Endodermal cell (in vitro differentiated cells): ENCODE measurements at regions not wholly inside any gene's neighbourhood (a gene's known extent, or its start where the extent isn't known, plus 50 kb on each side); places are given as distances from the start of the nearest gene placed in this dataset.

Experiments used
- DNase-seq: peaks from one replicate; pipeline ENCODE4 v3.0.0-alpha.2; 2017
- H3K27ac ChIP-seq: 2 replicates; pipeline ENCODE4 v1.5.1; 2013; ENCODE audit warnings: mild to moderate bottlenecking, low read depth, low read length, moderate library complexity
- H3K27me3 ChIP-seq: 2 replicates; pipeline ENCODE4 v1.6.1; 2013; ENCODE audit warnings: mild to moderate bottlenecking, low read length, moderate library complexity; ENCODE audit not compliant: insufficient read depth, control insufficient read depth, poor library complexity, severe bottlenecking
- H3K36me3 ChIP-seq: 2 replicates; pipeline ENCODE4 v1.7.0; 2013; ENCODE audit warnings: mild to moderate bottlenecking, low read length, moderate library complexity; ENCODE audit not compliant: control insufficient read depth, insufficient read depth
- H3K4me1 ChIP-seq: one replicate; pipeline ENCODE4 v1.7.0; 2013; ENCODE audit warnings: low read length; ENCODE audit not compliant: control insufficient read depth, insufficient read depth
- H3K4me3 ChIP-seq: 2 replicates; pipeline ENCODE4 v1.5.1; 2013; ENCODE audit warnings: mild to moderate bottlenecking, low read length, moderate library complexity
- H3K9ac ChIP-seq: 2 replicates; pipeline ENCODE4 v1.6.1; 2013; ENCODE audit warnings: mild to moderate bottlenecking, low read length, moderate library complexity; ENCODE audit not compliant: poor library complexity, severe bottlenecking; ENCODE audit errors: extremely low read depth
- H3K9me3 ChIP-seq: 2 replicates; pipeline ENCODE4 v1.6.1; 2013; ENCODE audit warnings: mild to moderate bottlenecking, low read length, moderate library complexity; ENCODE audit not compliant: control insufficient read depth
- H3K27ac Mint-ChIP-seq: 2 replicates; pipeline ENCODE4 v1.8.0; 2020; ENCODE audit warnings: mixed read lengths
- H3K27me3 Mint-ChIP-seq: 2 replicates; pipeline ENCODE4 v1.8.0; 2021; ENCODE audit warnings: mild to moderate bottlenecking, mixed read lengths; ENCODE audit not compliant: insufficient read depth
- H3K36me3 Mint-ChIP-seq: 2 replicates; pipeline ENCODE4 v1.8.0; 2020; ENCODE audit warnings: low read depth, mixed read lengths
- H3K4me1 Mint-ChIP-seq: 2 replicates; pipeline ENCODE4 v1.8.0; 2020; ENCODE audit warnings: mixed read lengths
- H3K4me3 Mint-ChIP-seq: 2 replicates; pipeline ENCODE4 v1.8.0; 2020; ENCODE audit warnings: mild to moderate bottlenecking, moderate library complexity, mixed read lengths
- H3K9me3 Mint-ChIP-seq: 2 replicates; pipeline ENCODE4 v1.8.0; 2020; ENCODE audit warnings: mild to moderate bottlenecking, mixed read lengths
- CTCF ChIP-seq: fragments of 200-600 bp; sonication (generic); conservative IDR thresholded peaks from 2 replicates; pipeline ENCODE4 v1.5.0; 2021; ENCODE audit warnings: antibody characterized with exemption, mild to moderate bottlenecking
- WGBS, 2 experiments: methylation state at CpG; one replicate each; pipeline versions ENCODE4 v1.1.5 to v1.1.7; 2013; ENCODE audit warnings: missing lambda C conversion rate in 2 of 2, mixed read lengths in 1 of 2; ENCODE audit not compliant: insufficient coverage in 1 of 2, insufficient read length in 1 of 2; 5-methylcytosine and 5-hydroxymethylcytosine counted together

- Histone ChIP-seq H3K27ac (no peak overlapping the region), H3K27me3 (no peaks in the 10 kb centered on the region), H3K9ac (no peak overlapping the region), H3K4me1 (no peaks in the 10 kb centered on the region), H3K4me3 (no peak overlapping the region), H3K36me3 (no peaks in the 10 kb centered on the region), H3K9me3 (peaks cover 9% of the 10 kb centered on the region)
- peaks cover 6% of the 10 kb centered on the region for H3K9me3 Mint-ChIP-seq
- no peak for DNase-seq
- H3K27ac Mint-ChIP-seq: no peak overlapping the region
- no peaks in the 10 kb centered on the region for H3K27me3 Mint-ChIP-seq
- H3K4me3 Mint-ChIP-seq: no peak overlapping the region
- H3K4me1 Mint-ChIP-seq: no peaks in the 10 kb centered on the region
- TF ChIP-seq CTCF: no peak
- H3K36me3 Mint-ChIP-seq: no peaks in the 10 kb centered on the region
Observed at GRCh38 chr3:151962912-151963311, 89.5 kb downstream of the SUCNR1 start.

- 97 to 100% methylated on average over 1 of the region's 1 CpG for WGBS, 2 experiments
- H3K9me3 ChIP-seq: peaks cover 16% of the 10 kb centered on the region
- H3K4me3 Mint-ChIP-seq: no peak overlapping the region
Observed at GRCh38 chr3:151964743-151965142, 91.3 kb downstream of the SUCNR1 start.

GRCh38 chr3:151969026-151969642 lies 95.7 kb downstream of the SUCNR1 start:
- H3K27ac ChIP-seq: no peak overlapping the region
- Mint-ChIP-seq H3K27me3 (no peaks in the 10 kb centered on the region), H3K9me3 (peaks cover 14% of the 10 kb centered on the region), H3K27ac (no peak overlapping the region), H3K4me1 (peaks cover 30% of the 10 kb centered on the region), H3K4me3 (no peak overlapping the region), H3K36me3 (no peaks in the 10 kb centered on the region)
- H3K36me3 ChIP-seq: no peaks in the 10 kb centered on the region
- H3K27me3 ChIP-seq: no peaks in the 10 kb centered on the region
- no peak for DNase-seq
- WGBS, 2 experiments: 82 to 88% methylated on average over 1 of the region's 2 CpGs
- H3K9ac ChIP-seq: no peak overlapping the region
- peaks cover 7% of the 10 kb centered on the region for H3K4me1 ChIP-seq
- no peak overlapping the region for H3K4me3 ChIP-seq
- TF ChIP-seq CTCF: no peak
- peaks cover 16% of the 10 kb centered on the region for H3K9me3 ChIP-seq

More at GRCh38 chr3:151964743-151965142, 91.3 kb downstream of the SUCNR1 start:
- Histone ChIP-seq H3K27ac (no peak overlapping the region), H3K27me3 (no peaks in the 10 kb centered on the region), H3K9ac (no peak overlapping the region), H3K36me3 (no peaks in the 10 kb centered on the region), H3K4me1 (no peaks in the 10 kb centered on the region), H3K4me3 (no peak overlapping the region)
- DNase-seq: no peak
- Mint-ChIP-seq H3K27ac (no peak overlapping the region), H3K4me1 (peaks cover 2% of the 10 kb centered on the region), H3K9me3 (peaks cover 14% of the 10 kb centered on the region), H3K36me3 (no peaks in the 10 kb centered on the region), H3K27me3 (no peaks in the 10 kb centered on the region)
- TF ChIP-seq CTCF: no peak
